Caki2 (cell line): ENCODE measurements at regions not wholly inside any gene's neighbourhood (a gene's known extent, or its start where the extent isn't known, plus 50 kb on each side); places are given as distances from the start of the nearest gene placed in this dataset.
A peak's percentile ranks its signal among the peaks of the same experiment; 100 is the strongest.

Experiments used
- DNase-seq: peaks from one replicate; pipeline ENCODE4 v3.0.0-alpha.2; 2015; ENCODE audit warnings: low read depth
- in situ Hi-C: cut with HindIII; loops from 2 replicates; pipeline ENCODE4 v1.10.0; 2016; ENCODE audit warnings: low sequenced_read_pairs, low pct_unique_long_range_greater_than_20kb, mixed read lengths

DNA sequence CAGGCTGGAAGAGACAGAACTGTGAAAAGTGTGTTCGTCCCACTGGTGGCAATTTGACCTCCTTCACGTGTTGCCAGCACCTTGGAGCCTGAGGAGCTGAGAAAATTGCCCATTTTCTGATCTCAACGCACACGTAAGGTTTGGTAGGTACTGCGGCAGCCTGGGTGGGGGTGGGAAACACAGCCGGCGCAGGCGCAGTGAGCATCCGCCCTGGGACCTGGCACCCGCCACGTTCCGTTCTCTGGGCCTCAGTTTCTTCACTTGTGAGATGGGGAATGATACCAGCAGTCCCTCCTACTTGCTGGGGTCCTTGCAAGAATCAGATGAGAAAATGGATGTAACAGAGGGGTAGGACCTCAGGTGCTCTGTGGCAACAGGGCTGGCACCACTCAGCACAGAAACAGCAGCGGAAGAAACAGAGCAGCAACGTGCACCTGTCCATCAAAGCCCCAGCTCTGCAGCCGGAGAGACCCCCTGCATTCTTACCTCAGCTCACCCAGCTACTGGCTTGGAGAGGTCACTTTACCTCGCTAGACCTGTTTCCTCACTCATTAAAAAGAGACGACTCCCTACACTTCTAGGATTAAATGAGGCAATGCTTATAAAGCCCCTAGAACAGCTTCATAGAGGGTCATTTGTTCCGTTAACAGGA is 458.0 kb upstream of the ID2 start:
- in situ Hi-C loops = no loop called here

DNA sequence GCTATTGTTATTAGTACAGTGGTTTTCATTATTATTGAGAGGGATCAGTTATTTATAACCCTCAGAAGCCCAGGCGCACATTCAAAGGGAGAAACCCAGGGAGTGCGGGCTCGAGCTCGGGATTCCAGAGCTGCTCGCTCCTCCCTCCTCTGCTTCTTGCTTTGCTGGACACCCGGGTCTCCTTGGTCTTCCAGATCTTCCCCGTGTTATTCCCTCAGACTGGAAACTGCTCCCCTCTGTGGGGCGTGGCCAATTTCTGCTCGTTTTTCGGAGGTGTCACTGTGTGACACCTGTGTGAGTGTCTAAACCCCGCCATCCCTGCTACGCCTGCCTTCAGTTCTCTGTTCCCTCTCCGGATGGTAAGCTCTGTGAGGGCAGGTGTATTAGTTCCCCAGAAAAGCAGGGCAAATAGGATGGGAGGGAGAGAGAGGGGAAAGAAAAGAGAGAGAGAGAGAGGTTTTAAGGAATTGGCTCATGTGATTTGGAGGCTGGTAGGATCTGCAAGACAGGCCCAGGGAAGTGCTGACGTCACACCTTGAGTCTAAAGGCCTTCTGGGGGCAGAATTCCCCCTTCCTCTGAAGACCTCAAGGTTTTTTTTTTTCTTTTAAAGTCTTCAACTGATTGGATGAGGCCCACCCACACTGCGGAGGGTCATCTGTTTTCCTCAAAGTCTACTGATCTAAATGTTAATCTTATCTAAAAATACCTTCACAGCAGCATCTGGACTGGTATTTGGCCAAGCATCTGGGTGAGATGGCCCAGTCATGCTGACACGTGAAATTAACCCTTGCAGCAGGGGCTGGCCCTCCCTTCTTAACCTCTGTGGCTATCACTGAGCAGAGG is 457.3 kb upstream of the ID2 start:
- in situ Hi-C loops = no loop called here
- DNase-seq = no peak

More for the DNA sequence above, 458.0 kb upstream of the ID2 start:
- DNase-seq = no peak

- in situ Hi-C loops = no loop called here
- DNase-seq = no peak
These were observed 456.6 kb upstream of the ID2 start for GRCh38 chr2:8225266-8225665.

DNA sequence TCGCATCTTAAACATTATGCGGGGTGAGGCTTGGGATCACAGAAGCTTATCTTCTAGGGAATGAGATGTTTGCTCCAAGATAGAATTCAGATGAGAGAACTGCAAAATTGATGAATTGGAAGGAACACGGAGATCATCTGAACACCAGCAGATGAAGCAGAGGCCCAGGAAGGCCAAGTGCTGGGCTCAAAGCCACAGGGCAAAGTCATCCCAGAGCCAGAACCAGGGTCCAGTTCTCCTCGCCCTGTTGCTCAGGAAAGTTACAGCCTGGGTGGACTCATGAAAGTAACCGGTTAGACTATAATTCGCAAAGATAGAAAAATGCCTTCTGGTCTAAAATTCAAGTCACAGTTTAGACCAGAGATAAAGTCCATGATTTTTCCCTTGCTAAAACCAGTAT is 456.1 kb upstream of the ID2 start:
- in situ Hi-C loops = no loop called here
- DNase-seq = no peak

DNA sequence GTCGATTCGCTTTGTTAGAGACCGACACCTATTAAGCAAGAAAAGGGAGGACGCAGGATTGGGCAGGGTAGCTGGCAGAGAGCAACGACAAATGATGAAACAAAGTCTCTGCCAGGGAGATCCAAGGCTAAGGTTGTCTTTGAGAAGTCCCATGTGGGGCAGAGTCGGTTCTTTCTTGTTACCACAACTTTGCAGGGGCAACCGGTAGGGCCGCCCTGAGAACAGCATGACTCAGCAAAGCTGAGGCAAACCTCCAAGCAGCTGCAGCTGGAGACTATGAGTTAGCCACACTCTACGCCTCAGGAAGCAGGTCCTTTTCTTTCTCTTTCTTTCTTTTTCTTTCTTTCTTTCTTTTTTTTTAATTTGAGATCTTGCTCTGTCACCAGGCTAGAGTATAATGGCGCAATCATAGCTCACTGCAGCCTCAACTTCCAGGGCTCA is 452.3 kb upstream of the ID2 start:
- in situ Hi-C loops = no loop called here
- peak; percentile 46 for DNase-seq

GRCh38 chr2:8230466-8230865 is 451.4 kb upstream of the ID2 start:
- in situ Hi-C loops = no loop called here
- DNase-seq = no peak

- in situ Hi-C loops = no loop called here
- DNase-seq = no peak
These were observed 450.0 kb upstream of the ID2 start for GRCh38 chr2:8231902-8232301.

- DNase-seq = no peak
- in situ Hi-C loops = no loop called here
These were observed 449.0 kb upstream of the ID2 start for GRCh38 chr2:8232871-8233270.

DNA sequence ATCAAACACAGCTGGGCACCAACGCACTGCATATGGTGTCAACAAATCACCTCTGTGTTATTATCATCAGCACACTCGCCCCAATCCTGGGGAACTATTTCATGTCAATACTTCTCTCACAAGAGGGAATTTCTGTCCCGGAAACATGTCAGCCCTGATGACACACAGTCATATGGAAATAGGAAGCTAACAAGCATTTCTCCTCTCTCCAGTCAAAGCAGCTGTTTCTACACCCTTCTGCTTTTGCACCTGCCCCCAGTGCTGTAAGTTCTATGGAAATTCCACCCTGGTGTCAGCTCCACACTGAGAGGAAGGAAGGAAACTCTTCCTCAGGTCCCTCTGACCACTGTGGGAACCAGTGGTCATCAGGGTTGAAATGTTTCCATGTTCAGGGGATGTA is 447.6 kb upstream of the ID2 start:
- no peak for DNase-seq
- in situ Hi-C loops = no loop called here

DNA sequence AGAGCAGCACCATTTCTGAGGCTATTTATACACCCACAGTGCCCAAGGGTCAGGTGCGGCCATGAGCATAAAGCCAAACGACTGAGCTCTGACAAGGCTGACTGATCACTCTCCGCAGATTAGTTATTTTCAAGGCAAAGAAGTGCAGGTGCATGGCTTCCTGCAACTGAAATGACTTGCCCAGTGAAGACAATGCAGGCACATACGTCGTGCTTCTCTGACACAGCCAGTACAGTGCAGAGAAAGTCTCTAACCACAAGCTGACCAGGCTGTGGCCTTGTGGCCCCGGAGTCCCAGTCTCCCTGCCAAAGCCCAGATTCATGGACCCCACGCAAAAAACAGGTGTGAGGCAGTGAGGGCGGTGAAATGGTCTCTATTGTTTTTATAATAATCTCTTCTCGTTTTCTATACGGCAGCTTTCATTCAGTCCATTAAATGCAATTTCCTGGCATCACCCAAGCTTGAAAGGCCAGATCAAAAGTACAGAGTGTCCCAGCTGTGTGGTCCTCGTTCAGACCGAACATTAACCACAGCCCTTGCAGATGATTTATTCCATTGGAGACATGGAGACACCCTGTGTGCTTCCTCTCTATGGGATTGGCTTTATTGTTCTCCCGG is 447.0 kb upstream of the ID2 start:
- DNase-seq = no peak
- in situ Hi-C loops = no loop called here

DNA sequence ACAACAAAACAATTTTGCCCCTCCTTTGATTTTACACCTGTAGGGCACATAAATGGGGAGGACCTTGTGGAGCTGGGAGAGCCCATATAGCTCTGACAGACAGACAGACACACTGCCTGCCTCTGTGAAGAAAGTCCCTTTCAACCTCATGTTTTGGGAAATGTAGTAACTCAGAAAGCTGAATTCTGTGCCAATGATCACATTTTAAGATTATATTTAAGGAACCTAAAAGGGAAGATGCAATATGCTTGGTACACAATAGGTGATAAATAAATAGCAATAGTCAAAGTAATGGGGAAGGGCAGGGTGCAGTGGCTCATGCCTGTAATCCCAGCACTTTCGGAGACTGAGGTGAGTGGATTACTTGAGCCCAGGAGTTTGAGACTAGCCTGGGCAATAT is 446.4 kb upstream of the ID2 start:
- in situ Hi-C loops = no loop called here
- DNase-seq = no peak

DNA sequence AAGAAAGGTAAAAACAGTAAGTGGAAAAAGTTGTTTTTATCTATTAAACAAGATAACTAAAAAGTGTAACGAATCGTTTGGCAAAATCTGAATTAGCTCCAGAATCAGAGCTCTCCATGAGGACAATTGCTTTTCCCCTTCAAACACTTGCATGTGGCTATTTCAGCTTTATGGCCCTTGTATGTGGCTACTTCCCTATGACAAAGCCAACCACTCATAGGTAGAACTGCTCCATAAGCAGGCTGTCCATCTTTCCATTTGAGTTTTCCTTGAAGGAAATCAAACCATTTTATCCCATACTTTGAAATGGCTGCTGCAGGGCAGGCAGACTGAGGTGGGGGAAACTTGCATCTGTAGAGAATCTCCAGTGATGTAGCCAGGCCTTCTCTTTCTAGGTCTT is 445.5 kb upstream of the ID2 start:
- in situ Hi-C loops = no loop called here
- no peak for DNase-seq

DNA sequence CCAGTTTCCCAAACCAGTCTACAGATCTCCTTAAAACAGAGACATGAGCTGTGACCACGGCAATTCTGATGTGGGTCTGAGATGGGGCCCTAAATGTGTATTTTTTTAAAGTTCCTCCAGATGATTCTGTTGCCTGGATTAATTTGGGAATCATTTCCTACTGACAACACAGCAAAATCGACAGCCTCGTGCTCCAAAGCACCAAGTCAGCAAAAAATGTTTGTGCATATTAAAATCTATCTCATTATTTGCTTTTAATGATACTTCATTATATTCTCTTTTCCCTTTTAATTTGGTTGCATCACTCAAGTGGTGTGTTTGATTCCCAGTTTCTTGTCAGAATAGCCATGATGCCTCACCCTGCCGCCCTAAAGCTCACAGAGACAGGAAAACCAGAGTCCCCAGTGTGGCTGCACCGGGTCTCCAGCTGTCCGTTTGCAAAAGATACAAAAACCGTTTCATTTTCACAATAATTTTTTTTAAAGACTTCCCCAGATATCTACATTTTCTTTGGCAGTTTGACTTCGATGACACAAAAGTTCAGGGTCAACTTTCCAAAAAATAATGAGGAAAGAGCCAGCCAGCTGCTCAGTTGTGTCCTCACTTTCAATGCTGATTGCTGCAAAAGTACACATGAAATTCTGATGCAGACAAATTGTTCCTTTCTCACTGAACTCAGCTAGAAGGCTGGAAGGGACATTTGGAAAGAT is 443.2 kb upstream of the ID2 start:
- DNase-seq = no peak
- in situ Hi-C loops = no loop called here

DNA sequence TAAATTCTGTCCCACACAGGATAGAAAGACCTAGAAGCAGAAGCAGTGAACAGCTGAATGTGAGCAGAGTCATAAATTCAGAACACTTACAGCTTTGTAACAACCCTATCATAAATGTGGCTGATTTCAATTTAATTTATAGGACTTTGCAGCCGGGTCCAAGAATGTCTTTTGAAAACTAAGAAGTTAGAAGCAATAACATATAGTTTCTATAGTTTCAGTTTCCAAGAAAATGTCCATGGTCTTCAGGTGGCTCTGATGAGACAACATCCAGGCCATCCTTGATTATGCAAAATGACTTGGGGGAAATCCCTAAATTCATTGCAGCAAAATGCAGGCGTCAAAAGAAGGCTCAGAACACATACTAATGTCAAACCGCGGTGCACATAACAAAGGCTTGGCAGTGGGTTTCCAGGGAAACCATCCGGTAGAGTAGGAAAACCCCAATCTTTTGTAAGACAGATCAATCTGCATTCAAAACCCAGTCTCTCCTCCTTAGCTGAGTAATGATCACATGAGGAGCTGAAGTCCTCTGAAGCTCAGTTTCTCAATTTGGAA is 442.2 kb upstream of the ID2 start:
- in situ Hi-C loops = no loop called here
- no peak for DNase-seq

- DNase-seq = no peak
- in situ Hi-C loops = no loop called here
These were observed 440.5 kb upstream of the ID2 start for GRCh38 chr2:8241317-8241716.

- in situ Hi-C loops = no loop called here
- DNase-seq = no peak
These were observed 439.1 kb upstream of the ID2 start for GRCh38 chr2:8242739-8243138.

GRCh38 chr2:8243748-8244400 is 438.0 kb upstream of the ID2 start:
- DNase-seq = no peak
- in situ Hi-C loops = no loop called here

DNA sequence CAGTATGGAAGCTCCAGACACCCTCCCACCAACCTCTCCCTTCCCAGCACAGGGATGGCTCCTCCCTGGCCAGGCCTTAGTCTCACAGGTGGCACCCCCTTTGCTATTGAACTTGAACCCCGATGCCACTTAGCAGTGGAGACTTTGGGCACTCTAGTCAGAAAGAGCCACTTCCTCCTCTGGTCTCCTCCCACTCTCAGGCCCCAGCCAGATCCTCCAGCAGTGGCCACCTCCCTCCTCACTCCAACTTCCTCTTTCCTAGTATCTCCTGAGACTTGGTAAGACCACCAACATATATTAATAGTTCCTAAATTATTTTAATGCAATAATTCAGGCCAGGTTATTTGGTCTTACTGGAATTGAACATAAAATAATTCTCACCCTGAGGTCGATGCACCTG is 437.2 kb upstream of the ID2 start:
- in situ Hi-C loops = no loop called here
- no peak for DNase-seq
